NCI-H2081 treated with DMSO at 0.1 percent for 48 hours (cell line): ENCODE measurements at regions not wholly inside any gene's neighbourhood (a gene's known extent, or its start where the extent isn't known, plus 50 kb on each side); places are given as distances from the start of the nearest gene placed in this dataset.

ENCODE experiments used
- DNase-seq: peaks from one replicate; lab custom pipeline; 2025; lab: John Stamatoyannopoulos, UW

DNA sequence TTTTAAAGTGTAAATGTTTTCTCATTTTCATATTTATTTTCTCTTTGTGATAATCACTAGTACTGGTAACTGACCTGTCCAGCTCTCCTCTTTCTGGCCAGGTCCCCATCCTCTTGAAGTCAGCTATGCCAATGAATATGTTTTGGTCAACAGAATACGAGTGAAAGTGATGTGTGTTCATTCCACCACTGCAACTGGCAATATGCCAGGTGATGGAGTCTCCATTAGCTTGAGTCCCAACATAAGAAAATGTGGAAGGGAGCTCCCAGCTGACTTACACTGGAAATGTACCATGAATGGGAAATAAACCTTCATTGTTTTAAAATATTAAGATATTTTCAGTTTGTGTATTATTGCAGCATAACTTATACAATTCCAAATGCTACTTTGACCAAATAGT, 75.8 kb downstream of the CCDC34 start:
- no peak for DNase-seq

DNA sequence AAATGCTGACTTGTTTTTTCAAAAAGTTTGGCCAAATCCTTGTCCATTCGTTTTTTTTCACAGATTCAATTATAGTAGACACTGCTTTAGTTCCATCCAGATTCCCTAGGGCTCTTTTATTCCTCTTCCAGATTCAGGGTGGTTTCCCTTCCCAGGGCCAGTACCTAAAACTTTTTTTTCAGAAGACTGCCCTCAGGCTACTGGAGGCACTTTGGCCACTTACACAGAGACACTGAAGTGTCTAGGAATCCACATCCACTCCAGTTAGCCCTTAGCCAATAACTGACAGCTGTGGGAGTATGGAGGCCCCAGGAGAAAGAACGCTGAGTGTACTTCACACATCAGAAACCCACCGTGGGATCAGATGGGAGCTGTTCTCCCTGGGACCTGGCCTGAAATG, 77.3 kb downstream of the CCDC34 start:
- DNase-seq: no peak

DNA sequence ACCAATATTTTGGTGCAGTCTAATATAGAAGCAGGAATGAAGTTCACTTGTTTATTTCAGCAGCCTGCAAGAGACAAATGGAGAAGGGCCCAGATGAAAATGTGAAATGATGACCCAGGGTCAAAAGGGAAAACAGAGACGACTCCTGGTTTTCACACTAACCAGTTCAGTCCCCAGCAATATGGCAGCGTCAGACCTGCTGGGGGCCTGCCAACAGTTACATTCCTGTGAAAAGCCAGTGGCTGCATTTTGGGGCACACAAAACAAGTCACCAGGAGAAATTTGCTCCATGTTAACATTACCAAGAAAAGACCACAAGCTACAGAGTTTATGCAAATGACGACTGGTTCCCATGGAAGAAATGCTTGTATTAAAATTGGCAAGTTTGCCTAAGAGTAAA, 80.2 kb downstream of the CCDC34 start:
- DNase-seq: no peak

DNA sequence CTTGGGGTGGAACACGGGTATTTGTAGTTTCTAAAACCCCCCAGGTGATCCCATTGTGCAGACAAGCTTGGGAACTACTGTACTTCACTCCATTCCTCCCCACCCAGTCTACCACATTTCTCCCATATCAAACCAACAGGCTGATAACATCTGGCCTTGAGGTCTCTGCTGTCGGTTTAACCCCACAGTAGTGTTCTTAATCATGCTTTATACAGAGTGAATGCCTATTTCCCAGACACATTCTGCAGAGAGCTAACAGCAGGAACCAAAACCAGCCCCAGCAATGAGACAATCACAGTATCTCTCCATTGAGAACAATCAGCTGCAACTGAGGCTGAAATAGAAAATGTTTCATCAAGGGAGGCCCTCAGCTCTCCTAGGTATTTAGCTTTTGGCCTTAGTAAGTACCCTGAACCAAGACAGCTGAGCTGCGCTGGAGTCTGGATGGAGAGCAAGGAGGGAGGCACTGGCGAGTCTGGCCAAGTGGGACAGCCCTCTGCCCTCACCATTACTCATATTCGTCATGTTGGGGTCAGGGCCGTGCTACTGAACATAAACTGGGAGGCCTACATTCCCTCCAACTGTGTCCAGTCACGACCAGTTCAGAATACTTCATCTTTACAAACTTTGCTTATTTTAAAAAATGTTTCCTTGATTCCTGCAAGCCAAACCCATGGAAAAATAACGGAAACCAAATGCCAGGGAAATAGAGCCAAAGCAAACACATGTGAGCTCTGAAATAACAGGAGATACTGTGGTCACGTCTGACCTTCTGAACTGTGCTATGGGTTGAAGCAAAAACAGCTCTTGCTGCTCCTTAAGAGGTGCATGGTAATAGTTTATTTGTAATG, 81.0 kb downstream of the CCDC34 start:
- DNase-seq: no peak

DNA sequence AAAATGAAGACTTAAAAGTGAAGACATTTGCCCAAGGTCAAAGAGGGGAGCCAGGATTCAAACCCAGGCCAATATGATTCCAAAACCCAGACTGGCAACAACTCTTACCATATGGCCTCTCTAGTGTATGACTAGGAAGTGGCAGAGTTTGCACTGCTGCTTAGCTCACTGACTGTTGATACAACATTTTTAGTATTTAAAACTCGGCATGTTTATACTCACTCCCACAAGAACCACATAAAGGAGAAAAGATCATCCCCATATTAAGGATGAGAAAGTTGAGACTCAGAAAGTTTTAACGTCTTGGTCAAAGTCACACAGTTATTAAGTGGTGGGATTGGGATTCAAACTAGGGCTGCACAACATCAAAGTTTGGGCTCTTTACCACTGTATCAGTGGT, 81.7 kb downstream of the CCDC34 start:
- no peak for DNase-seq

DNA sequence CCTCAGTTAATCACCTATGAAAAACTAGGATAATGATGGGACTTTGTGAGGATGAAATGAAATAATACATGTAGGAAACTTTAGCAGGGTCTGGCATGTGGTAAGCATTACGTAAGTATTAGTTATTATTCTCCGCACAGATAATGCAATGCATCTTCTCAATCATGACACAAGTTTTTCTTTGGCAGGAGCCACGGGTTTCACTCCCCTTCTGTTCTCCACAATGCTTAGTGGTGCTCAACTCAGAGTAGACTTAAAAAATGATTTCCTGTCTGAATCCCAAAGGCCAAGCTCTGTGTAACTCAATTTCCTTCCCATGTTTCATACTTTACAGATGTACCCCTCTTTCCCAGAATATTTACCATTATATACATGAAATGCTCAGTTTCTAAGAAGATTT, 82.9 kb downstream of the CCDC34 start:
- no peak for DNase-seq

DNA sequence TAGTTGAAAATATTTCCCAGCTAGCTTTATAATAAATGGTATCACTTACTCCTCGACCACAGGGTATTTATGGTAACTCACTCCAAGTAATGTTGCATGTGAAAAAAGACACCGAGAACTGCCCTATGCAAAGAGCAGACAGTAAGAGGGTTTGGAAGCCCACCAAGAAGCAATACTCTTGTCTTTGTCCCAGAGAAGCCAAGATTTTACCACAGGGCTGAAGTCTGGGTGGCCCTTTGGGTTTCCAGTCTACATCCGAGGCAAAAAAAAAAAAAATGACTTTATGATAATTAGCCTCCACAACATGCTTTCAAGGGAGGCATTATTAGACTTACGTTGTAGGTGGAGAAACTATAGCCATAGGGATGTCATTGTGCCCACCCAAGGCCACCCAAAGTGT, 83.6 kb downstream of the CCDC34 start:
- DNase-seq: no peak

DNA sequence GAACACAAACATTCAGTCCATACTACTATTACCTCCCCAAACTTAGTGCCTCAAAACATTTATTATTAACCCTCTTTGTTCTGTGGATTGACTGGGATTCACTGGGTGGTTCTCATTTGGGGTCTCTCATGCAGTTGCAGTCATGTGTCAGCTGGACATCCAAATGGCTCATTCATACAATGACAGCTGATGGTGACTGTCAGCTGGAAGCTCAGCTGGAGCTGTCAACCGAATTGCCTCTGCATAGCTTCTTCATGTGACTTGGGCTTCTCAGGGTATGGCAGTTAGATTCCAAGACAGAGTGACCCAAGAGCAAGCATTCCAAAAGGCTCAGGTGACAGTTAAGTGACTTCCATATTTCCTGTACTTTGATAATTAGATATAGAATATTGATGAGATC, 85.2 kb downstream of the CCDC34 start:
- DNase-seq: no peak

DNA sequence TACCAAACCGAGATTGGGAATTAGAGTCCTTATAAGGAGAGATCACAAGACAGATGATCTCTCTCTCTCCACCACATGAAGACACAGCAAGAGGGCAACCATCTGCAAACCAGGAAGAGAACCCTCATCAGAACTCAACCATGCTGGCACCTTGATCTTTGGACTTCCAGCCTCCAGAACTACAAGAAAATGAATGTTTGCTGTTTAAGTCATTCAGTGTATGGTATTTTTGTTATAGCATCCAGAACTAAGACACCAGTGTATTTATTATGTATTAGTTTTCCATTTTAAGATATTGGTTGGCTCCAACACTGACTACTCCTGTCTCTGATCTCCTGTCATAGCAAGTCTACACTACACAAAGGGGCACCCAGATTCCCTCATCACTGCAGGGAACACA, 86.9 kb downstream of the CCDC34 start:
- DNase-seq: no peak

DNA sequence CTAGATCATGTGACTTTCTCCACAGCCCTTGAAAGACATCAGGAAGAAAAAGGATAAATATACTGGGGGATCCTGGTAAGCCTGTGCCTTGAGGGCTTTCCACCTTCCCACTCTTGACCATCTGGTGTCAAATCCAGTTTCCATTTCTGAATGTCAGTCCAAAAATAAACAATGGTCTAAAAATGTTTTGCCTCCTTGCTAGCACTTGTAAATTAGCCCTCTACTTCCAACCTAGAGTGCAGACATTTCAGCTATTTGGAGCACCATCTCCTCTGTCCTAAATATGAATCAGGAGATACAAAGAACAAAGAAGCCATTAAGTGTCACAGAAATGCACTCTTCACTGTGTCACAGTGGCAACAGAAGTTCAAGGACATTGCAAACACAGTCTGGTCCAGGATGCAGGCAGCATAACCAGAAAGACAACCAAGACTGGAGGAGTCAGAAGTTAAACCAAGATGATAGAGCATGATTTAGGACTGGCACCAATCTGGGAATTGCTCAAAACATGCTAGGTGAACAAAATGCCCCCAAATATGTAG, 88.1 kb downstream of the CCDC34 start:
- no peak for DNase-seq

DNA sequence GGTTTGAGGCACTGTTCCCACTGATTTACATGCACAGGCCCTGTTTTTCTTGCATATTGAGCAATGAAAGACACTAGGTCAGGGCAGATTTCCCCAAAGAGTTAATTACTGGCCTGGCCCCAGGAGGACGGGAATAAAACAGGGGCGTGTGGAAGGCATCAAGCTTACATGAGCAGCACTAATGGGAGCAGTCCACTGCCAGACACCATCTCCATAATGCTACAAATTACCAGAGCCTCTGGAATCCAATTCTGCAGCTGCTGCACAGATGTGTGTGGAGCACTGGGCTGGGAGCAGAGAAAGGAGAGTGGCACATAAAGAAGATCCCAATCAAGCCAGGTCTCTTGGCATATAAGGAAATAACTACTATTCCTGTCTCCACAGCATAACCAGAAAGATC, 96.9 kb downstream of the CCDC34 start:
- no peak for DNase-seq

DNA sequence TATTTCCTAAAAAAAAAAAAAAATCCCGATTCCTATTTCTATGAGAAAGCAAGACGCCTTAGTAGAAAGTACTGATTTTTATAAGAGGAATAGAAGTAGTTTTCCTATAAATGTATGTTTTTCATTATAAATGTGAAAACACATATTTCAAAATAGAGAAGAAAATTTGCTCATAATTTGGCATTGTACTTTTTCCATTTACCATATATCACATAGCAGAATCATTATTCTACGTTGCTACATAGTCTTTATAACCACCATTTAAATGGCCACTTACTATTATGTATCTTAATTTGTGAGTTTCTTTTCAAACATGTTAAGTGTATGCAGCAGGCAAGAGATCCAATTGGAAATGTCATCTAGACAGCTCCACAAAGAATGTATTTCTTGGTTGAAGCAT, 99.0 kb downstream of the CCDC34 start:
- no peak for DNase-seq

DNA sequence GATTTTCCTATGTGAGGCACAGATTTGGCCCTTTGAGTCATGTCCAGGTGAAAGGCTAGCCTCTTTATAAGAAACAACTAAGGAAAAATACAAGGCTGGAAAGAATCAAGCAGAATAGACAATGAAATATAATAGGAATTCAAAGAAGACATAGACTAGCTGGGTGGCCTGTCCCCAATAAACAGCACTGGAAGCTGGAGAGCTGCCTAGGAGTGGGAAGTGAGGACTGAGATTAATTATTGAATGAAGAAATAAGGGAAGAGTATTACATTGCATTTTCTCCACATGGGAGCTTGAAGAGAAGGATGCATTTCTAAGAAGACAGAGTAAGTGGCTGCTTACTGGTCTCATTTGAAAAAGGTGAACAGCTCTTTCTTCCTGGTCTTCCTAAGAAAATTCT, 100.0 kb downstream of the CCDC34 start:
- no peak for DNase-seq

DNA sequence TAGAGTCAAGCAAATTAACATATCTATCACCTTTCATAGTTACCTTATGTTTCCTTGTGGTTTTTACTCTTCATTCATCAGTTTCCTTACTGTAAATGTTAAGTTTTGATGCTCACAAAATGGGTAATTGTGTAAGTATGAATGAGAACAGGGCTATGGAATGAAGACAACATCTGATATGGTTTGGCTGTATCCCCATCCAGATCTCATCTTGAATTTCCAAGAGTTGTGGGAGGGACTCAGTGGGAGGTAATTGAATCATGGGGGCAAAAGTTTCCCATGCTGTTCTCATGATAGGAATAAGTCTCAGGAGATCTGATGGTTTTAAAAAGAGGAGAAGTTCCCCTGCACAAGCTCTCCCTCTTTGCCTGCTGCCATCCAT, 107.6 kb downstream of the CCDC34 start:
- no peak for DNase-seq

DNA sequence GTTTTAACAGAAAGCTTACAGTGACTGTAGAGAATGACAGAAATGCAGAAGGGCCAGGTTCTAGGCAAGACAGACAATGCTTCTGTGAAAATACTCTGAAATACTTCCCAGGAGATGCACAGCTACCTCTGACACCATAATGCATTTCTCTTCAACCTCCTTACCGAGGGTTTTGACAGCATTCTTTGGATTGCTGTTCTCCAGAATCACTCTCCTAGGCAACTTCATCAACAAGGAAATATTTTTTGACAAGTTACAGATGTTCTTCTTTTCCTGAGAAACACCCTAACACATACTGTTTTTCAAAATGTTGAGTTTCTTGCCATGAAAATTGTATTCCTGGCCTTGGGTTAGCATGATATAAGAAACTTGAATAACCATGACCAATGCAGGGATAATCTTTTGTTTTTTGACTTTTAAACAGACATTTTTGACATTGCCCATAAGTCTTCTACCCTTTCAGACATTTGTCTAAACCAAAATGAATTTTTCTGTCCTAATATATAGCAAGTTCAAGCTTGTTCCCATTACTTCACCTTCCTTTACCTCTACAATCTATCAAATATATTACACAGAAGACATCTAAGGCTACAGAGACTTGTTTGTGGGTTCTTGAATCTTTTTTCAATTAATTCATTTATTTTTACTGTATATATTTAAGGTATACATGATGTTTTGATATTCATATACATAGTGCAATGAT, 108.1 kb downstream of the CCDC34 start:
- DNase-seq: no peak

DNA sequence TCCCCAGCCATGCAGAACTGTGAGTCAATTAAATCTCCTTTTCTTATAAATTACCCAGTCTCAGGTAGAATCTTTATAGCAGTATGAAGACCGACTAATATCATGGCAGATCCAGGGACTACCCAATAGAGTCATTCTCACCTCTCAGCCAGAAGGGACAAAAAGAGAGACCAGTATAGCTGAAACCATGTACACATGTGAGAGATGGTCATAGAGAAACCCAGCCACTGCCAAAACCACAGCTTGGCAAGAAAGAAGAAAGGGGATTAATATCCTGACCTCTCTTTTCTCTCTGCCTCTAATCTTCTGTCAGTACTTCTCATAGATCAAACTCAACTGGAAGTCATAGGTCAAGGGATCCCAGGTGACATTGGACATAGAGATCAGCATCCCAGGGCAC, 109.8 kb downstream of the CCDC34 start:
- DNase-seq: no peak

DNA sequence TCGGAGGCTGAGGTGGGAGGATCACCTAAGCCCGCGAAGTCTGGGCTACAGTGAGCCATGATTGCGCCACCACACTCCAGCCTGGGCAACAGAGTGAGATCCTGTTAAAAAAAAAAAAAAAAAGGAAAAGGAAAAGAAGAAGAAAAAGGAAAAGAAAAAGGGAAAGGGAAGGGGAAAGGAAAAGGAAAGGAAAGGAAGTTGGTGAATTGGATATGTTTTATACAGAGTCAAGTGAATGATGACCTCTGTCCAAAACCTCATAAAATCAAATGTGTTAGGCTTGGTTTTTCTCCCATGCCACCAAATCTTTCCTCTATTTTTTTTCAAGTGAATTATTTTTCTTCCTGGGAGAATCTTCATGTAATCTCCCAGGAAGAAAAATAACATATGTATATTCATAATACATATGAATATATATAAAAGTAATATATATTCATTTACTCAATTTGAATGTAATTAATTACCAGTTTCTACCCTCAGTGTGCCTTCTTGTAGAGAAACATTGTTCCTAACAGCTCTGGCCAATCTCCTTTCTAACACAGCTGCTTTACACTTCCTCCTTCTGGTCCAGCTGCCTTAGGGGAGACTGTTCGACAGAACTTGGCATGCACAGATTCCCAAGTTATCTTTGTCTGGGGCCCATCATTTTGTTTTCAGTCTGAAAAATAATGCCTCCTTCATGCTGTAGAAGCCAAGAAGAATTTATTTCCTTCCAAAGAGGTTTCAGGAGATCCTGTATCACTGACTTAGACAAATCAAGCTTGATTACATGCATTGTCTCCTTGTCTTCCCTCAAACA, 111.9 kb downstream of the CCDC34 start:
- DNase-seq: no peak

DNA sequence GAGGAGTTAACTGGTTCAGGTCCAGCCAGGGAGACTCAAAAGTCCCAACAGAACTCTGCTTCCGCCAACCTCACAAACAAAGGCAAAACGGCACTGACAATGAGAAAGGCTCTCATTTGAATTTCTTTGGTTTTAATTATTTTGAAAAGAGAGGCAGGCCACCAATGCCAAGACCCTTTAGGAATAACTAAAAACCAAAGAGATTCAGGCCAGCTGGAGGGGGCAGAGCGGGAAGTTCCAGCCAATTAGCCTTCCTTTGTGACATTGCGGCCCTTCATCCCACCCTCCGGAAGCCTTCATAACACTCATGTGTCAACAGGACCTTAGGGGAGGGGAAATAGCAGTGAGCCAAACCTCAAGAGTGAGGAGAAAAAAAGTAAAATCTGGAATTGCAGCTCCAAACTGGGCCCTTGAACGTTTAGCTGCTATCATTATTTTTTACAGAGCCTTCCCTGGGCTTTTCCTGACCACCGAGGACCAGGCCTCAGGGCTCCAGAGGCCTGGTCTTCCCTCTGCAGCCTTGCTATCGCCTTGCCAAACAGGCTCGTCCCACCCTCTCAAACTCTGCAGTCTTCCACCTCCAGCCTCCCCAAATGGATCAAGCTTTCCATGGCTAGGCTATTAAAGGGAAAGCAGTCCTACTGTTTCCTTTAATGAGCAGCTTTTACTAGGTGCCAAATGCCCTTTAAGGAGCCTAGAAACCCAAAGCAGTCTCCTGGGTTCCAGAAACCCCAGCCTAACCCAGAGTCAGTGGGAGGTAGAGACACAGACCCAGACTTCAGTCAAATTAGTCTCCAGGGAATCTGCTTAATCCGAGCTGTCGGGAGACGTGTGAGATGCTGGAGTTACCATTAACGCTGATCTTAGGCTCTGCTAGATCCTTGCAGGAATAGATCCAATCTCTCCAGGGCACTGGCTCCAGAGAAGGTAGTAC, 114.2 kb downstream of the CCDC34 start:
- DNase-seq: no peak

DNA sequence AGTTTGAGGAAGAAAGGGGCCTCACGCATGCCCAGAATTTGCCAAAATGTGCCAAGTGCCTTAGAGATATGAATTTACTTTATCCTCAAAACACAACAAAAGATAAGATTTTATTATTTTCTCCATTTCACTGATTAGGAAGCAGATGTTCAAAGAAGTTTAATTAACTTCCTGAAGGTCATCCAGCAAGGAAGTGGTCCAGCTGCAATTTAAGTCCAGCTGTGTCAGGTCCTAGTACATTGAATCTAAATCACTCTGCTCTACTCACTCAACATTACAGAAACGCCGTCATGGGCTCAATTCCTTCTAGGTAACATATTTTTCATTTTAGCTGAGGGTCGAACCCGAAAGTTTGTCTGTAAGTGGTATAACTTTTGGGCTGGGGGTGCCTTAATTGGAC, 115.4 kb downstream of the CCDC34 start:
- DNase-seq: no peak

DNA sequence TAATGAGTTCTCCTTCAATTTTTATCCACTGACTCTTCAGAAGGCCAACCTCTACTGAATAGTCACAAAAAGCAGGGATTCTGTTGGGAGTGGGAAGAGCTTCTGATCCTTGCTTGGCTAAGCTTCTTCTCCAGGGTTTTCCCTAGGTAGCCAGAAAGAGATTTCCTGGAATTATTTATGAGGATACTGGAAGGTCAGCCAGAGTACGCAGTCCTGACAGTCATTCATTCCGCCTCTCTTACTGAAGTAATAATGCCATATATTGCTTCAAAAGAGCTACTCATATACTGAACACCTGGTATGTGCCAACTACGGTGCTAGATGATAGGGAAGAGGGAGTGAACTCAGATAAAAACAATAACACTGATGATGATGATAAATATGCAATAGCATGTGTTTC, 116.1 kb downstream of the CCDC34 start:
- no peak for DNase-seq

DNA sequence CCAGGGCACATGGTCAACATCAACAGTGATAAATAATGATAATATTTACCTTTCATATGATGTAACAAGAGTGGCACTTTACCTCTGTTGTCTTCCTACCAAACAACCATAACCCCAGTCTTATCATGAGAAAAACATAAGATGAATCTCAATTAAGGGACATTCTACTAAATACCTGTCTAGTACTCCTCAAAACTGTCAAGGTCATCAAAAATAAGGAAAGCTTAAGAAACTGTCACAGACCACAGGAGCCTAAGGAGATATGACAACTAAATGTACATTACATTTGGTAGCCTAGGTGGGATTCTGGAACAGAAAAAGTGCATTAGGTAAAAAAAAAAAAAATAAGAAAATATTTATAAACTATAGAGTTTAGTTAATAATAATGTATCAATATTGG, 118.1 kb downstream of the CCDC34 start:
- DNase-seq: no peak

DNA sequence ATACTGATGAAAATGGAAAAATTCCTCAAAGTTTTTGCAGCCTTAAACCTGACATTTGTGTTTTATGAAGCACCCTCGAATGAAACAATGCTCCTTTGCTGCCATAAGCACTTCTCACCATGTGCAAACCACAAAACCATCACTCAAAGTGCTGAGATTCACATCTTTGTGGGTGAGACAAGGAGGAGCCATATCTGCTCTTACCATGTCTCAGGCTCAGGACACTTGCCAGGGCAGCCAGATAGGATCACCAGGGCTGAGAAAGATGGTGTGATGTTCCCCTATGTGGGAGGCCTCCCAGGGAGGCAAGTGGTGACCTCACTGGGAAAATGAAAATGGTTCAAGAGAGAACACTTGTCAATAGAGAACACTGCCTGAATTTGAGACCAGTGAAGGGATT, 120.4 kb downstream of the CCDC34 start:
- DNase-seq: no peak
